ENCODE measurements at regions not wholly inside any gene's neighbourhood (a gene's known extent, or its start where the extent isn't known, plus 50 kb on each side); places are given as distances from the start of the nearest gene placed in this dataset.

DNA sequence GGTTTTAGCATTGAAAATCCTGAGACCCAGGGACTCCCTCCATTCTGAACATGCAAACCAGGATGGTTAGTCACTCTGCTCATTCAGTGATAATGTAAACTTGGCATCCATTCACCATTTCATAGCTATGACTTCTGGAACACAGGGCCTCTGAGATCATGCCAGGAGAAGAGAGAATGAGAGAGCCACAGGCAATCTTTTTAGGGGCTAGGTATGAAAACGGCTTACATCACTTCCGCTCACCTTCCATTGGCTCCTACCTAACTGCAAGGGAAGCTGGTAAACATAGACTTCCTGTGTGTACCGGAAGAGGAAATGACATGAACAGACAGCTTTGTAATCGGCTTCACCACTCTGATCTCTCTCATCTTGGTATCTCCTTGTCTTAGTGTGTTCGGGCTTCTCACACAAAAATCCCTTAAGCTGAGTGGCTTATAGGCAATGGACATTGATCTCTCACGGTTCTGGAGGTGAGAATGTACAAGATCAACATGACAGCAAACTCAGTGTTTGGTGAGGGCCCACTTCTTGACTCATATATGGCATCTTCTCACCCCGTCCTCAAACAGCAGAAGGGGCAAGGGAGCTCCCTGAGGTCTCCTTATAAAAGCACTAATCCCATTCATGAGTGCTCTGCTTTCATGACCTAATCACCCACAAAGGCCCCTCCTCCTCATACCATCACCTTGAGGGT lies 465.9 kb upstream of the TBX3 start:
- Histone ChIP-seq H3K9ac (ENCODE audit: low read length) (no peak overlapping the region), H2AFZ (ENCODE audit: low read depth, low read length) (no peak overlapping the region), H3K79me2 (replicated peaks; ENCODE audit: insufficient read depth, low read length) (no peaks in the 10 kb centered on the region), H3K9me3 (ENCODE audit: low read length) (no peaks in the 10 kb centered on the region), H3F3A (ENCODE audit: insufficient read depth, low read length, poor library complexity, severe bottlenecking) (no peaks in the 10 kb centered on the region), H3K4me2 (ENCODE audit: low read length) (no peak overlapping the region), H4K20me1 (ENCODE audit: insufficient read depth) (no peaks in the 10 kb centered on the region), H3K27me3 (ENCODE audit: insufficient read depth, low read depth, low read length) (no peaks in the 10 kb centered on the region), H3K9me2 (ENCODE audit: insufficient read depth, low read length) (no peaks in the 10 kb centered on the region), H3K4me3 (ENCODE audit: low read length) (no peak overlapping the region), H3K27ac (ENCODE audit: low read length) (no peak overlapping the region), H3K36me3 (ENCODE audit: insufficient read depth, low read length) (no peaks in the 10 kb centered on the region)
- TF ChIP-seq MXI1 (conservative IDR thresholded peaks at IDR 0.05; ENCODE audit: poor library complexity, severe bottlenecking) (no peak), EP300 (conservative IDR thresholded peaks at IDR 0.05; ENCODE audit: poor library complexity, severe bottlenecking) (no peak), SMC3 (conservative IDR thresholded peaks at IDR 0.05; ENCODE audit: poor library complexity) (no peak), POLR2AphosphoS5 (IDR thresholded peaks at IDR 0.05) (no peak), RAD21 (conservative IDR thresholded peaks at IDR 0.05) (no peak), EZH2 (IDR thresholded peaks at IDR 0.05; ENCODE audit: borderline replicate concordance, insufficient read depth, low read length, poor library complexity, severe bottlenecking) (no peak), TAF1 (IDR thresholded peaks at IDR 0.05; ENCODE audit: low read depth) (no peak)
- TF ChIP-seq, protein P1, sequence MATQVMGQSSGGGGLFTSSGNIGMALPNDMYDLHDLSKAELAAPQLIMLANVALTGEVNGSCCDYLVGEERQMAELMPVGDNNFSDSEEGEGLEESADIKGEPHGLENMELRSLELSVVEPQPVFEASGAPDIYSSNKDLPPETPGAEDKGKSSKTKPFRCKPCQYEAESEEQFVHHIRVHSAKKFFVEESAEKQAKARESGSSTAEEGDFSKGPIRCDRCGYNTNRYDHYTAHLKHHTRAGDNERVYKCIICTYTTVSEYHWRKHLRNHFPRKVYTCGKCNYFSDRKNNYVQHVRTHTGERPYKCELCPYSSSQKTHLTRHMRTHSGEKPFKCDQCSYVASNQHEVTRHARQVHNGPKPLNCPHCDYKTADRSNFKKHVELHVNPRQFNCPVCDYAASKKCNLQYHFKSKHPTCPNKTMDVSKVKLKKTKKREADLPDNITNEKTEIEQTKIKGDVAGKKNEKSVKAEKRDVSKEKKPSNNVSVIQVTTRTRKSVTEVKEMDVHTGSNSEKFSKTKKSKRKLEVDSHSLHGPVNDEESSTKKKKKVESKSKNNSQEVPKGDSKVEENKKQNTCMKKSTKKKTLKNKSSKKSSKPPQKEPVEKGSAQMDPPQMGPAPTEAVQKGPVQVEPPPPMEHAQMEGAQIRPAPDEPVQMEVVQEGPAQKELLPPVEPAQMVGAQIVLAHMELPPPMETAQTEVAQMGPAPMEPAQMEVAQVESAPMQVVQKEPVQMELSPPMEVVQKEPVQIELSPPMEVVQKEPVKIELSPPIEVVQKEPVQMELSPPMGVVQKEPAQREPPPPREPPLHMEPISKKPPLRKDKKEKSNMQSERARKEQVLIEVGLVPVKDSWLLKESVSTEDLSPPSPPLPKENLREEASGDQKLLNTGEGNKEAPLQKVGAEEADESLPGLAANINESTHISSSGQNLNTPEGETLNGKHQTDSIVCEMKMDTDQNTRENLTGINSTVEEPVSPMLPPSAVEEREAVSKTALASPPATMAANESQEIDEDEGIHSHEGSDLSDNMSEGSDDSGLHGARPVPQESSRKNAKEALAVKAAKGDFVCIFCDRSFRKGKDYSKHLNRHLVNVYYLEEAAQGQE (IDR thresholded peaks at IDR 0.05; ENCODE audit: borderline replicate concordance): no peak
- TF ChIP-seq, protein P2, sequence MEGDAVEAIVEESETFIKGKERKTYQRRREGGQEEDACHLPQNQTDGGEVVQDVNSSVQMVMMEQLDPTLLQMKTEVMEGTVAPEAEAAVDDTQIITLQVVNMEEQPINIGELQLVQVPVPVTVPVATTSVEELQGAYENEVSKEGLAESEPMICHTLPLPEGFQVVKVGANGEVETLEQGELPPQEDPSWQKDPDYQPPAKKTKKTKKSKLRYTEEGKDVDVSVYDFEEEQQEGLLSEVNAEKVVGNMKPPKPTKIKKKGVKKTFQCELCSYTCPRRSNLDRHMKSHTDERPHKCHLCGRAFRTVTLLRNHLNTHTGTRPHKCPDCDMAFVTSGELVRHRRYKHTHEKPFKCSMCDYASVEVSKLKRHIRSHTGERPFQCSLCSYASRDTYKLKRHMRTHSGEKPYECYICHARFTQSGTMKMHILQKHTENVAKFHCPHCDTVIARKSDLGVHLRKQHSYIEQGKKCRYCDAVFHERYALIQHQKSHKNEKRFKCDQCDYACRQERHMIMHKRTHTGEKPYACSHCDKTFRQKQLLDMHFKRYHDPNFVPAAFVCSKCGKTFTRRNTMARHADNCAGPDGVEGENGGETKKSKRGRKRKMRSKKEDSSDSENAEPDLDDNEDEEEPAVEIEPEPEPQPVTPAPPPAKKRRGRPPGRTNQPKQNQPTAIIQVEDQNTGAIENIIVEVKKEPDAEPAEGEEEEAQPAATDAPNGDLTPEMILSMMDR (IDR thresholded peaks at IDR 0.05; ENCODE audit: poor library complexity, severe bottlenecking): no peak

DNA sequence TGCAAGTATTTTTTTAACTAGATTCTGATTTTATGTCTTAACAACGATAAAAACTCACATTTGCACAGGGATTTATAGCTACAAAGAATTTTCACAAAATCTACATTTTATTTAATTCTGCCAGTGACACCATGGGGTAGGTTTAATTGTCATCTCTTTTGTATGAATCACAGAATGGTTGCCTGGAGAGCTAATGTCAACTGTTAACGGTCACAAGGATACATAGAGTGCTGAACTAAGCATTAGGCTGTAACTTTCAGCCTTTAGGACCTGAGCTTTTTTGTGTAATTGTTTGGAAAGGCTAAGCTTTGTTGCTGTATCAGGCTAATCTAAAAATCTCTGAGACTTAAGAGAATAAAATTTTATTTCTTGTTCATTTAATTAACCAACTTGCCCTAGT lies 465.3 kb upstream of the TBX3 start:
- Histone ChIP-seq H3K79me2 (replicated peaks; ENCODE audit: insufficient read depth, low read length) (no peaks in the 10 kb centered on the region), H3K9me3 (ENCODE audit: low read length) (no peaks in the 10 kb centered on the region), H3K27me3 (ENCODE audit: insufficient read depth, low read depth, low read length) (no peaks in the 10 kb centered on the region), H2AFZ (ENCODE audit: low read depth, low read length) (no peak overlapping the region), H3K27ac (ENCODE audit: low read length) (no peak overlapping the region), H3K9me2 (ENCODE audit: insufficient read depth, low read length) (no peaks in the 10 kb centered on the region), H3F3A (ENCODE audit: insufficient read depth, low read length, poor library complexity, severe bottlenecking) (no peaks in the 10 kb centered on the region), H3K4me2 (ENCODE audit: low read length) (no peak overlapping the region), H3K36me3 (ENCODE audit: insufficient read depth, low read length) (no peaks in the 10 kb centered on the region), H3K4me3 (ENCODE audit: low read length) (no peak overlapping the region), H4K20me1 (ENCODE audit: insufficient read depth) (no peaks in the 10 kb centered on the region), H3K9ac (ENCODE audit: low read length) (no peak overlapping the region)
- no peak for TF ChIP-seq EZH2 (IDR thresholded peaks at IDR 0.05; ENCODE audit: borderline replicate concordance, insufficient read depth, low read length, poor library complexity, severe bottlenecking)
- TF ChIP-seq, protein P1 (IDR thresholded peaks at IDR 0.05; ENCODE audit: borderline replicate concordance): no peak
- no peak for TF ChIP-seq EP300 (conservative IDR thresholded peaks at IDR 0.05; ENCODE audit: poor library complexity, severe bottlenecking)
- TF ChIP-seq MXI1 (conservative IDR thresholded peaks at IDR 0.05; ENCODE audit: poor library complexity, severe bottlenecking): no peak
- no peak for TF ChIP-seq POLR2AphosphoS5 (IDR thresholded peaks at IDR 0.05)
- TF ChIP-seq RAD21 (conservative IDR thresholded peaks at IDR 0.05): no peak
- no peak for TF ChIP-seq TAF1 (IDR thresholded peaks at IDR 0.05; ENCODE audit: low read depth)
- TF ChIP-seq SMC3 (conservative IDR thresholded peaks at IDR 0.05; ENCODE audit: poor library complexity): no peak
- TF ChIP-seq, protein P2 (IDR thresholded peaks at IDR 0.05; ENCODE audit: poor library complexity, severe bottlenecking): no peak
